HG02610 (cell line): ENCODE measurements at regions not wholly inside any gene's neighbourhood (a gene's known extent, or its start where the extent isn't known, plus 50 kb on each side); places are given as distances from the start of the nearest gene placed in this dataset.
"Not testable (repeated sequence)": the region's sequence is repeated elsewhere in the genome, so short reads cannot be mapped to it uniquely, and the experiment has no call there.

ENCODE experiments used
- ATAC-seq: cut with Tn5 transposase; IDR thresholded peaks from one replicate; pipeline ENCODE4 v1.9.1; 2021; ENCODE audit warnings: mild to moderate bottlenecking, moderate library complexity; ENCODE audit not compliant: unreplicated experiment

GRCh38 chr9:104980039-104980654 lies 52.2 kb upstream of the ABCA1 start:
- no peak for ATAC-seq

DNA sequence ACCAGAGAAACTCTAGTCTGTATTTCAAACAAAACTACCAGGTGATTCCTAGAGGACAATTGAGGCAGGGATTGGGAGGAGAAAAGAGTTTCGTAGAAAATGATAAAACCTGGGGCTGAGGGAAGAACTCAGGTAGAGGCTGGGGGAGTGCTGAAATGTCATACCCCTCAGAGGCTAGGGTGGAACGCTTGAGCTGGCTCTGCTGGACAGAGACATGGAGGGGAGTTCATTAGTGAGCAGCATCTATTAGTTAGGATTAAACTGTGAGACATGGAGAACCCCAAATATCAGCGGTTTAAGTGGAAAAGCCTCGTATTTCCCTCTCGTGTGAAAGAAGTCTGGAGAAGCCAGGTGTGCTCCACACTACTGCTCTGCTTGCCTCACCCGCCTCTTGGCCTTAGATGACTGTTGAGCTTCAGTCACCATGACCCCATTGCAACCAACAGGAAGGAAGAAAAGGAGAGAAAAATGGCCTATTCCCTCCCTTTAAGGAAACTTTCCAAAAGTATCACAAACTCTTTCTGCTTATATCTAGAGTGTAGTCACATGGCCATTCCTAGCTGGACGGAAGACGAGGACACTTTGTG lies 53.7 kb upstream of the ABCA1 start:
- ATAC-seq, result no peak

DNA sequence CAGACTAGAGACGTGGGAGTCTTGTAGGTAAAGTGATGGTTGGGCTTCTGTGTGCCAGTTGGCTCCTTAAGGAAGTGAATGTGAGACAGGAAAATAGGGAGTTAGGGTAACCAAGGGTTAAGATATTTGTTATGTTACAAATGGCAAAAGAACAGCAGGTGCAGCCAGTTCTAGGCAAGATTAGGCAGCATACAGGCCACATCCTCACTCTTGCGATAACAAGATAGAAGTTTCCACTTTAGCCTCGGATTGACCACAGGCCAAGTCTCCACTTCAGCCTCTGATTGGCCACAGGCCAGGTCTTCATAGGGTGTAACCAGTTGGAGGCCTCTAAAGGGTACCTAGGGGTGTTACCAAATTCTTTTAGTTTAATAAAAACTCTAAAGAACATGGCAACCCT lies 54.6 kb upstream of the ABCA1 start:
- no peak for ATAC-seq

GRCh38 chr9:104983491-104983890 lies 55.5 kb upstream of the ABCA1 start:
- no peak for ATAC-seq

- no peak for ATAC-seq
Observed at GRCh38 chr9:104984121-104984520, 56.2 kb upstream of the ABCA1 start.

GRCh38 chr9:104984542-104984941 lies 56.6 kb upstream of the ABCA1 start:
- no peak for ATAC-seq

DNA sequence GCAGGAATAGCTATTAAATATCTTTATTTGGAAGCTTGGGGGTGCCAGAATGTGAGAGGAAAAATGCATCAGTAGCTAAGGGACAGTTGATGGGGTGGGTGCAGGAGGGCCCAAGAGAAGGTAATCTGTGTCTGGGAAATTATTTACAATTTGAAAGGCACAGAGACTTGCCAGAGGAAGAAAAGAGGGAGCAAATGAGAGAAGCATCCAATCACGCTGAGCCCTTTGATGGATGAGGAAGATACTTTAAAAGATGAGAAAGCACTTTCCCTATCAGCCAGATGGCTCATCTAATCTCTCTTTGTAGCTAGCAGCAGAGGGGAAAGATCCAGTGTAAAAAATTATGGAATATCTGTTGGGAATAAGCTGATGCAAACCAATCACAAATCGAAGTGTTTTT lies 57.0 kb upstream of the ABCA1 start:
- no peak for ATAC-seq

GRCh38 chr9:104986096-104986495 lies 58.1 kb upstream of the ABCA1 start:
- no peak for ATAC-seq

GRCh38 chr9:104987743-104988142 lies 59.8 kb upstream of the ABCA1 start:
- no peak for ATAC-seq

DNA sequence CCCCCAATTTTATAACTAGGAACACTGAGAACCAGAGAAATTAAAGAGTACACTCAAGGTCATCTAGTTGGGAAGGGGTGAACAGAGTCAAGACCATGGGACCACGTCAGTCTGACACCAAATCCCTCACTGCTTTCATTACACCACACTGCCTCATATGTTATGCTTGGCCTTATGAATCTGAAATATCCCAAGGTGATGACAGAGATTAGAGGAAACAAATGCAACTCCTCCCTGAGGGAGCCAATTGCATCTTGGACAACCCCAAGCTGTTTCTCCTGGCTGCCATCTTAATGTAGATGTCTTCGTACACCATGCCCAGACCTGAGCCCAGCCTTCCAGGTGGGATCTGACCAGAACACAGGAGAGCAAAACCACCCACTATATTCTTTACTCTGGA lies 60.6 kb upstream of the ABCA1 start:
- no peak for ATAC-seq

DNA sequence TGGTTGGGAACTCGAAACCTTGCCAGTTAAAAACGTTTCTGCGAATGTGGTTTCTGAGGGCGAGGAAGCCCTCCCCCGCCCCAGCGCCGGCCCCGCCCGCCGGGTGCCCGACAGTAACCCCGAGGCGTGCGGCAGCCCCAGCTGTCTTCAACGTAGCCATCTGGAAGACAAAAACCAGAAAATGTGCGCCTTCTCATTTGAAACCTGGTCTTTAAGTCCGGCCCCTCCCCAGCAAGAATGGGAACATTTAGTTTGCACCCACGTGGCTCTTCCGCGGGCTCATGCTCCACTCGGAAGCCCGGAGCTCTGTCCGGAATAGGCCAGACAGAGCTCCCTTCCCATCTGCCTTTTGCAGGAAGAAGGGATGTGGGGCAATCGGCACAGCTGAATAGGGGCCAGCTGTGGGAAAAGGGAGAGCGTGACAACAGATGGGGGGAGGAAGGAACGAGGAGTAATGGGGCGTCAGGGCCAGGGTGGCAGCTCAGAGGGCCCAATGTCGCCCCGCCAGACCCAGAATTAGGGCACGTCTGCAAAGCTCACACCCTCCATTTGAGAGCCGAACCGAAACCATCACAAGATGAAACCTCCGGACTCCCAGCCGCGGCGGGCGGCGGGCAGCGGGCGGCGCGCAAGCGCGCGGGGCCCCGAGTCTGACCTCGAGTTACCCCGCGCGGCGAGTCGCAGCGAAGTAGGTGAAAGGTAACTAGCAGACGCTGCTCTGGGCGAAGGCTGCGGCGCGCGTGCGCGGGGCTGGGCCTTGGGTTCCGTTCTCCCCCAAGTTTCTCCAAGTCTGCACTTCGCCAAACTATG lies 63.4 kb upstream of the ABCA1 start:
- ATAC-seq, result peak; percentile 82

DNA sequence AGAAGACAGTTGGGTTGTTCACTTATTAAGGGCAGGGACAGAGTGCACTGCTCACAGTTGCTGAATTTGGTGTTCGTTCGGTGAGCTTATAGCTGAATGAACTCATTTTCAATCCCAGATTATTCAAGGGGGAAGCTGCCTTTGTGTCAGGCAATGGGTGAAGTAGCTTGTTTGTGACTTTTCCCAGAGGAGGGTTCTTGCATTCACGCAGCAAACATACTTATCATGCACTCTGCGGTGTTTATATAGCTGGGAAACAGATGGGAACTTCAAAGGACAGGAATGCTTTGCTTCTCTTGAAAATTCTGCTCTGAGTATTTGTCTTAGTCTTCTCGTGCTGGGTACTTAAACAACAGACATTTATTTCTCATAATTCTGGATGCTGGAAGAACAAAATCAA lies 64.7 kb upstream of the ABCA1 start:
- ATAC-seq, result no peak

GRCh38 chr9:104993291-104993963 lies 65.5 kb upstream of the ABCA1 start:
- no peak for ATAC-seq

DNA sequence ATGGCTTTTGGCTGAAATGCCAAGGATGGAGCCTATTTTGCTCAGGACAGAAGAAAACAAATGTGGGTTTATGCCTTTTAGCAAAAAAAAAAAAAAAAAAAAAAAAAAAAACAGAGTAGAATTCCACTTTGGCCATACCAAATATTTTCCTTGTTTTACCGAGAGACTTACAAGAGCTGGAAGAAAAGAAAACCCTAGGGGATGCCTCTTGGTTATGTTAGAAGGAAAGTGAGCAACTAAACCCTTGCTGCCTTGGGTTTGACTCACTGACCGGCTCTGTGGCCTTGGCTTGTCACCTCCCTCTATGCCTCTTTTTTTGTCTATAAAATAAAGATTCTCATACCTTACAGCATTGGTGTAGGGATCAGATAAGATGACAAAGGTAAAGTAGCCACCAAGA lies 69.6 kb upstream of the ABCA1 start:
- no peak for ATAC-seq

DNA sequence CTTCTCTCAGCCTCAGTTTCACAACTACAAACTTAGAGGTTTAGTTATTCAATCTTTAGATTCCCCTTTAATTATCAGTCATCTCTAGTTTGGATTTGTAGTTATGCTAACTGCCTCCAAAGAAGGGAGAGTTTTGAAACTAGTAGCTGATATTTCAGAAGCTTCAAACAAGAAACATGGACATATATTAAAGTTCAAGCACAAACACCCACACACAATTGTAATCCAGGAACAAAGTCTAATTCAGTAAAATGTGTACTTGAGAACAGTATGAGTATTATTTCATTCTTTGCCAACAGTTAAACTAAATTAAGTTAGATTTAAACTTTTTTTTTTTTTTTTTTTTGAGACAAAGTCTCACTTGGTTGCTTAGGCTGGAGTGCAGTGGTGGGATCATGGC lies 71.2 kb upstream of the ABCA1 start:
- ATAC-seq, result no peak

GRCh38 chr9:105000529-105000928 lies 72.6 kb upstream of the ABCA1 start:
- ATAC-seq, result not testable (repeated sequence)

GRCh38 chr9:105004466-105005090 lies 76.6 kb upstream of the ABCA1 start:
- ATAC-seq, result no peak

GRCh38 chr9:105005186-105005585 lies 77.2 kb upstream of the ABCA1 start:
- ATAC-seq, result no peak

DNA sequence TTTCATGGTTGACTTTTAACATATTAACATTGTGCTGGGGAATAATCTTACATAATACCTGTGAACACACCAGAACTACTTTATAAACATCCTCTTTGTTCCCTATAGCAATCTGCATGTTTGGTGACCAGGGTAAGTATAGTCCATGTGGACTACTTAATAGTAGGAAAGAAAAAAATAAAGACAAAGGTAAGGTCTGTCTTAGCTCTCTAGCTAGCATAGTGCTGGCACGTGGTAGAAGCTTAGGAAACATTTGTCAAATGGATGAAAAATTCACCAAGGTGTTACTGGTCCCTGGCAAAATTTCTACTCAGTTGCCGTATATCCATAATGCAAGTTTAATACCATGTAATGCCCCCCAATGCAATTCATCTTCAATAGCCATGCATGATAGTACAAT lies 78.6 kb upstream of the ABCA1 start:
- ATAC-seq, result no peak

DNA sequence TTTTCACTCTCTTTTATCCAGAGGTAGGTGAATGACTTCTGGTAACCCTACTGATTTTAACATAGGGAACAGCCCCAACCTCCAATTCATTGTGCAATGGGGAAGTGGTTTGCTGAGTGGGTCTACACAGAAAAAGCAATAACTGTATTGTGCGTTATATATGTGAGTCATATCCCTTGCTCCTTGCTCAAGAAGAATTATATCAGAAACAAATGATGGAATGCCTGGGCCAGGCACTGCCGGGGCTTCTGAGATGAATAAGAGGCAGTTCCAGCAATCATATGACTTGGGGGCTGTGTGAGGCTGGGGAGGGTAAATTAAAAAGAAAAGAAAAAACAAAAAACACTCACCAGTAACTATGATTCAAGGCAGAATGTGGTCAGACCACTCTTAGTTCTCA lies 79.2 kb upstream of the ABCA1 start:
- no peak for ATAC-seq

DNA sequence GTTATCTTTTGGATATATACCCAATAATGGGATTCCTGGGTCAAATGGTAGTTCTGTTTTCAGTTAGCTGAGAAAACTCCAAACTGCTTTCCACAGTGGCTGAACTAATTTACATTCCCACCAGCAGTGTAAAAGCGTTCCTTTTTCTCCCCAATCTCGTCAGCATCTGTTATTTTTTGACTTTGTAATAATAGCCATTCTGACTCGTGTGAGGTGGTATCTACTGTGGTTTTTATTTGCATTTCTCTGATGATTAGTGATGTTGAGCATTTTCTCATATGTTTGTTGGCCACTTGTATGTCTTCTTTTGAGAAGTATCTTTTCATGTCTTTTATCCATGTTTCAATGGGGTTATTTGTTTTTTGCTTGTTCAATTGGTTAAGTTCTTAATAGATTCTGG lies 82.1 kb upstream of the ABCA1 start:
- peak; percentile 79 for ATAC-seq
